GM23338 (cell line): ENCODE measurements at regions not wholly inside any gene's neighbourhood (a gene's known extent, or its start where the extent isn't known, plus 50 kb on each side); places are given as distances from the start of the nearest gene placed in this dataset.

Source experiments
- CTCF ChIP-seq, 2 experiments: fragments of 200-600 bp in 1 of 2; sonication (generic) in 1 of 2; conservative IDR thresholded peaks; 2 replicates each; pipeline versions ENCODE4 v1.5.1 to v1.6.1; 2016 to 2017; ENCODE audit warnings: antibody characterized with exemption in 2 of 2, low read depth in 2 of 2, mild to moderate bottlenecking in 2 of 2, moderate library complexity in 1 of 2
- ETS1 ChIP-seq: IDR thresholded peaks from 2 replicates; pipeline ENCODE4 v1.6.1; 2016; ENCODE audit warnings: antibody characterized with exemption
- EZH2 ChIP-seq: fragments of 200-600 bp; sonication (generic); IDR thresholded peaks from one replicate; pipeline ENCODE4 v1.8.0; 2017; ENCODE audit warnings: antibody characterized with exemption, mild to moderate bottlenecking, low read depth; ENCODE audit not compliant: unreplicated experiment
- EZH2phosphoT487 ChIP-seq: fragments of 200-600 bp; sonication (generic); IDR thresholded peaks from one replicate; pipeline ENCODE4 v1.8.1; 2018; ENCODE audit warnings: antibody characterized with exemption; ENCODE audit not compliant: unreplicated experiment
- JUNB ChIP-seq: IDR thresholded peaks from one replicate; pipeline ENCODE4 v1.6.1; 2016; ENCODE audit warnings: antibody characterized with exemption; ENCODE audit not compliant: unreplicated experiment
- POLR2AphosphoS5 ChIP-seq: IDR thresholded peaks from 2 replicates; pipeline ENCODE4 v1.6.1; 2016; ENCODE audit warnings: antibody characterized with exemption, low read depth
- REST ChIP-seq: IDR thresholded peaks from one replicate; pipeline ENCODE4 v1.6.1; 2018; ENCODE audit warnings: antibody characterized with exemption; ENCODE audit not compliant: unreplicated experiment
- ZNF462 ChIP-seq: fragments of 250-450 bp; sonication (Bioruptor Pico); IDR thresholded peaks from 2 replicates; pipeline ENCODE4 v1.5.0; 2020; ENCODE audit warnings: mild to moderate bottlenecking, moderate library complexity

- no peak for TF ChIP-seq POLR2AphosphoS5
- TF ChIP-seq CTCF (conservative IDR thresholded peaks at IDR 0.05; ENCODE audit: low read depth in 2 of 2), result no peak
- no peak for TF ChIP-seq REST
- TF ChIP-seq EZH2, result no peak
- no peak for TF ChIP-seq JUNB
- TF ChIP-seq EZH2phosphoT487, result no peak
- no peak for TF ChIP-seq ZNF462 (CRISPR knock-in tag)
- no peak for TF ChIP-seq ETS1
Observed at GRCh38 chr9:29657821-29658220, 2084.5 kb upstream of the C9orf72 start.
